ENCODE measurements at regions not wholly inside any gene's neighbourhood (a gene's known extent, or its start where the extent isn't known, plus 50 kb on each side); places are given as distances from the start of the nearest gene placed in this dataset.

DNA sequence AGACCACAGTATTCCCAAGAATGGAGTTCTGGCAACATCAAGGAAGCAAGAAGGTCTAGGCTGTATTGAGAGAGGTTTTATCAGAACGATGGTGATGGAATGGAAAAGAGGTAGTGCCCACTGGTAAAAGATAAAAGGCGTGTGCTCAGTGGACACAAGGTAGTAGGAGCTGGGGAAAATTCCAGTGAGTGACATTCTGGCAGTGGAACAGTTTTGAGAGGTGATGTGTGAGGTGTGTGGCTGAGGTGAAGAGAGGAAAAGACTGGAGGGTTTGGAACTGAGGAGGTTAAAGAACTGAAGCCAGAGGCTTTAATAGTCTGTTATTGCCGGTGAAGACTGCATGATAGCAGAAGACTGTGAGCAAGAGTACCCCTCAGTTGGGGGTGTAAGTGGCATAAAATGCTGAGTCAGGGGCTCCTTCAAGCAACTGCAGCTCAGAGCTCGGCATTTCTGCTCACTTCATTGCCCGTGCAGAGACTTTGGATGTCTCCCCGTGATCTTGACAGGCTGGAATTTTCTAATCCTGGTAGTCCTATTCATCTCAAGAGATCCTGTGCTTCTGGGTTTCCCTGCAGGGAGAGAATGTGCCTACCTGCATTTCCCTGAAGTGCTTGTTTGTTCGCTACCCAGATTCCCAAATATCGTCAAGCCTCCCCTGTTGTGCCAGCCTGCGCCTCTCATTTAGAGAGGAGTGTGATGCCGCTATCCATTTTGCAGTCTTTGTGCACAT lies 191.0 kb downstream of the SATB1 start:
- no peak overlapping the region for H2AFZ ChIP-seq (ENCODE audit: low read depth, low read length)
- no peaks in the 10 kb centered on the region for H3K36me3 Mint-ChIP-seq (ENCODE audit: low read depth, unreplicated experiment)
- no peaks in the 10 kb centered on the region for H3K36me3 ChIP-seq (ENCODE audit: insufficient read depth, low read length)
- H3K4me1 ChIP-seq (ENCODE audit: insufficient read depth, low read length): peaks cover 21% of the 10 kb centered on the region
- peaks cover 4% of the 10 kb centered on the region for H3K27me3 Mint-ChIP-seq (ENCODE audit: low read depth, unreplicated experiment)
- H3K4me3 ChIP-seq (ENCODE audit: insufficient read depth, low read depth, low read length): no peak overlapping the region
- peaks cover 2% of the 10 kb centered on the region for H3K27me3 ChIP-seq (ENCODE audit: insufficient read depth, low read length)
- no peaks in the 10 kb centered on the region for H4K20me1 ChIP-seq (ENCODE audit: insufficient read depth, low read length)
- peak overlapping the region; percentile 5 for H3K4me2 ChIP-seq (ENCODE audit: low read length)
- H3K4me3 Mint-ChIP-seq (ENCODE audit: unreplicated experiment): no peak overlapping the region
- no peaks in the 10 kb centered on the region for H3K9me3 Mint-ChIP-seq (ENCODE audit: unreplicated experiment)
- no peak for FAIRE-seq
- H3K27ac Mint-ChIP-seq (ENCODE audit: unreplicated experiment): no peak overlapping the region
- no peak overlapping the region for H3K9ac ChIP-seq (ENCODE audit: low read length)
- H3K9me3 ChIP-seq (ENCODE audit: insufficient read depth, low read depth, low read length): no peaks in the 10 kb centered on the region
- DNase-seq (ENCODE audit: low read depth): no peak
- TF ChIP-seq, protein P1, sequence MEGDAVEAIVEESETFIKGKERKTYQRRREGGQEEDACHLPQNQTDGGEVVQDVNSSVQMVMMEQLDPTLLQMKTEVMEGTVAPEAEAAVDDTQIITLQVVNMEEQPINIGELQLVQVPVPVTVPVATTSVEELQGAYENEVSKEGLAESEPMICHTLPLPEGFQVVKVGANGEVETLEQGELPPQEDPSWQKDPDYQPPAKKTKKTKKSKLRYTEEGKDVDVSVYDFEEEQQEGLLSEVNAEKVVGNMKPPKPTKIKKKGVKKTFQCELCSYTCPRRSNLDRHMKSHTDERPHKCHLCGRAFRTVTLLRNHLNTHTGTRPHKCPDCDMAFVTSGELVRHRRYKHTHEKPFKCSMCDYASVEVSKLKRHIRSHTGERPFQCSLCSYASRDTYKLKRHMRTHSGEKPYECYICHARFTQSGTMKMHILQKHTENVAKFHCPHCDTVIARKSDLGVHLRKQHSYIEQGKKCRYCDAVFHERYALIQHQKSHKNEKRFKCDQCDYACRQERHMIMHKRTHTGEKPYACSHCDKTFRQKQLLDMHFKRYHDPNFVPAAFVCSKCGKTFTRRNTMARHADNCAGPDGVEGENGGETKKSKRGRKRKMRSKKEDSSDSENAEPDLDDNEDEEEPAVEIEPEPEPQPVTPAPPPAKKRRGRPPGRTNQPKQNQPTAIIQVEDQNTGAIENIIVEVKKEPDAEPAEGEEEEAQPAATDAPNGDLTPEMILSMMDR (IDR thresholded peaks at IDR 0.05; ENCODE audit: insufficient read depth, low read depth, low read length): no peak
- H3K79me2 ChIP-seq (ENCODE audit: insufficient read depth, low read length): no peaks in the 10 kb centered on the region
- H3K4me1 Mint-ChIP-seq (ENCODE audit: low read depth, unreplicated experiment): peaks cover 5% of the 10 kb centered on the region
- H3K27ac ChIP-seq (ENCODE audit: low read depth, low read length): no peak overlapping the region

GRCh38 chr3:18232317-18232716 lies 192.8 kb downstream of the SATB1 start:
- H3K27me3 ChIP-seq (ENCODE audit: insufficient read depth, low read length): peaks cover 2% of the 10 kb centered on the region
- Mint-ChIP-seq H3K9me3 (ENCODE audit: unreplicated experiment) (no peaks in the 10 kb centered on the region), H3K4me1 (ENCODE audit: low read depth, unreplicated experiment) (peaks cover 5% of the 10 kb centered on the region), H3K27ac (ENCODE audit: unreplicated experiment) (no peak overlapping the region), H3K4me3 (ENCODE audit: unreplicated experiment) (no peak overlapping the region), H3K36me3 (ENCODE audit: low read depth, unreplicated experiment) (no peaks in the 10 kb centered on the region), H3K27me3 (ENCODE audit: low read depth, unreplicated experiment) (peaks cover 4% of the 10 kb centered on the region)
- TF ChIP-seq, protein P1 (IDR thresholded peaks at IDR 0.05; ENCODE audit: insufficient read depth, low read depth, low read length): no peak
- TF ChIP-seq EZH2 (IDR thresholded peaks at IDR 0.05; ENCODE audit: insufficient read depth, low read length): no peak
- DNase-seq (ENCODE audit: low read depth) (no peak), FAIRE-seq (no peak)
- no peaks in the 10 kb centered on the region for H3K36me3 ChIP-seq (ENCODE audit: insufficient read depth, low read length)
- no peaks in the 10 kb centered on the region for H4K20me1 ChIP-seq (ENCODE audit: insufficient read depth, low read length)
- no peak overlapping the region for H3K4me3 ChIP-seq (ENCODE audit: insufficient read depth, low read depth, low read length)
- peaks cover 5% of the 10 kb centered on the region for H3K4me1 ChIP-seq (ENCODE audit: insufficient read depth, low read length)
- no peaks in the 10 kb centered on the region for H3K79me2 ChIP-seq (ENCODE audit: insufficient read depth, low read length)
- no peak overlapping the region for H3K27ac ChIP-seq (ENCODE audit: low read depth, low read length)
- H2AFZ ChIP-seq (ENCODE audit: low read depth, low read length): no peak overlapping the region
- H3K9ac ChIP-seq (ENCODE audit: low read length): no peak overlapping the region
- H3K9me3 ChIP-seq (ENCODE audit: insufficient read depth, low read depth, low read length): no peaks in the 10 kb centered on the region
- H3K4me2 ChIP-seq (ENCODE audit: low read length): no peak overlapping the region

DNA sequence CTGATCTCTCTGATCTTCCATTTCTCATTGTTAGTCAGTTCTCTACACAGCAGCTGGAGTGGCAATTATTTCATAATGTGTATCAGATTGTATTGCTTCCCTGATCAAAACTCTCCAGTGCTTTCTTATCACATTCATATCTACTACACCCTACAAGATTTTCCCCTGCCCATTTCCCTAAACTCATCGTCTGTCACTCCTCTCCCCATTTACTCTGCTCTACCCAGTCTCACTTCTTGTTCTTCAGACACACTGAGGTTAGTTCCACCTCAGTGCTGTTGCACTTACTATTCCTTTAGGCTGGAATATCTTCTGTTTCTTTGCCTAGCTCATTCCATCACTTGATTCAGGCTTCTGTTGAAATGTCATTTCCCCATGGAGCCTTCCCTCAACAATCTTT lies 197.1 kb downstream of the SATB1 start:
- FAIRE-seq (no peak), DNase-seq (ENCODE audit: low read depth) (no peak)
- Mint-ChIP-seq H3K4me1 (ENCODE audit: low read depth, unreplicated experiment) (no peaks in the 10 kb centered on the region), H3K9me3 (ENCODE audit: unreplicated experiment) (no peaks in the 10 kb centered on the region), H3K27me3 (ENCODE audit: low read depth, unreplicated experiment) (peaks cover 4% of the 10 kb centered on the region), H3K27ac (ENCODE audit: unreplicated experiment) (no peak overlapping the region), H3K4me3 (ENCODE audit: unreplicated experiment) (no peak overlapping the region), H3K36me3 (ENCODE audit: low read depth, unreplicated experiment) (no peaks in the 10 kb centered on the region)
- H4K20me1 ChIP-seq (ENCODE audit: insufficient read depth, low read length): no peaks in the 10 kb centered on the region
- H2AFZ ChIP-seq (ENCODE audit: low read depth, low read length): no peak overlapping the region
- no peaks in the 10 kb centered on the region for H3K79me2 ChIP-seq (ENCODE audit: insufficient read depth, low read length)
- no peaks in the 10 kb centered on the region for H3K36me3 ChIP-seq (ENCODE audit: insufficient read depth, low read length)
- no peaks in the 10 kb centered on the region for H3K4me1 ChIP-seq (ENCODE audit: insufficient read depth, low read length)
- TF ChIP-seq EZH2 (IDR thresholded peaks at IDR 0.05; ENCODE audit: insufficient read depth, low read length): no peak
- TF ChIP-seq, protein P1 (IDR thresholded peaks at IDR 0.05; ENCODE audit: insufficient read depth, low read depth, low read length): no peak
- H3K9ac ChIP-seq (ENCODE audit: low read length): no peak overlapping the region
- no peaks in the 10 kb centered on the region for H3K9me3 ChIP-seq (ENCODE audit: insufficient read depth, low read depth, low read length)
- H3K27me3 ChIP-seq (ENCODE audit: insufficient read depth, low read length): no peaks in the 10 kb centered on the region
- H3K4me3 ChIP-seq (ENCODE audit: insufficient read depth, low read depth, low read length): no peak overlapping the region
- H3K27ac ChIP-seq (ENCODE audit: low read depth, low read length): no peak overlapping the region
- H3K4me2 ChIP-seq (ENCODE audit: low read length): no peak overlapping the region

Measured in astrocyte (in vitro differentiated cells and primary cell).